ENCODE measurements at regions not wholly inside any gene's neighbourhood (a gene's known extent, or its start where the extent isn't known, plus 50 kb on each side); places are given as distances from the start of the nearest gene placed in this dataset.
"Not testable (repeated sequence)": the region's sequence is repeated elsewhere in the genome, so short reads cannot be mapped to it uniquely, and the experiment has no call there.

DNA sequence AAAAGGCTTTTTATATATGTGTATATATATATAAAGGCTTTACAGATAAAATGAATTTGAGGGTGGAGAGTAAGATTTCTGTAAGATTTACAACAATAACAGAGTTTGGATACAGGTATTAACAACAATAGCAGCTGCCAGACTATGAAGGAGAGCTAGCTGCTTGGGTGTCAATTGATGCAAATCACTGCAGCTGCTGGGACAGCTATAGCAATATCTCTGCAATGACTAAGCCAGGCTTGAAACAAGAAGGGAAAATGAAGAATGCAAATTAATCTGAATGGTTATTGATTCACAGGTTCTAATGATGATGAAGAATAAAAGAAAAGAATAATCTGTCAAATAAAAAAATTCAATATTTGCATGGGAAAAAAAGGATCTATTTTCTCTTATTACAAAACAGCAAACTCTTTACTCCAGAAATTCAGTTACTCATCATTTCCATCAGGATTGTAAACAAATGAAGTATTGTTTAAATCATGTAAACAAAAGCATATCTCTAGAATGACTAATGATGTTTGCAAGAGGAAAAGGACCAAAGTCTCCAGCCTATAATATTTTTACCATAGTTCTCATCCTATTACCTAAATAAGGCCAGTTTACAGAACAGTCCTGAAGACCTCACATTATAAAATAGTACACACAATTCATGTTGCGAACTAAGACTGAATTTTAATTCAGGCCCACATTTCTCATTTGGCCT is 219.0 kb downstream of the HTR1A start:
- no peak overlapping the region for H3K27ac ChIP-seq
- TF ChIP-seq, protein P1, sequence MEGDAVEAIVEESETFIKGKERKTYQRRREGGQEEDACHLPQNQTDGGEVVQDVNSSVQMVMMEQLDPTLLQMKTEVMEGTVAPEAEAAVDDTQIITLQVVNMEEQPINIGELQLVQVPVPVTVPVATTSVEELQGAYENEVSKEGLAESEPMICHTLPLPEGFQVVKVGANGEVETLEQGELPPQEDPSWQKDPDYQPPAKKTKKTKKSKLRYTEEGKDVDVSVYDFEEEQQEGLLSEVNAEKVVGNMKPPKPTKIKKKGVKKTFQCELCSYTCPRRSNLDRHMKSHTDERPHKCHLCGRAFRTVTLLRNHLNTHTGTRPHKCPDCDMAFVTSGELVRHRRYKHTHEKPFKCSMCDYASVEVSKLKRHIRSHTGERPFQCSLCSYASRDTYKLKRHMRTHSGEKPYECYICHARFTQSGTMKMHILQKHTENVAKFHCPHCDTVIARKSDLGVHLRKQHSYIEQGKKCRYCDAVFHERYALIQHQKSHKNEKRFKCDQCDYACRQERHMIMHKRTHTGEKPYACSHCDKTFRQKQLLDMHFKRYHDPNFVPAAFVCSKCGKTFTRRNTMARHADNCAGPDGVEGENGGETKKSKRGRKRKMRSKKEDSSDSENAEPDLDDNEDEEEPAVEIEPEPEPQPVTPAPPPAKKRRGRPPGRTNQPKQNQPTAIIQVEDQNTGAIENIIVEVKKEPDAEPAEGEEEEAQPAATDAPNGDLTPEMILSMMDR (IDR thresholded peaks at IDR 0.05), result no peak
- no peak for TF ChIP-seq ZFX (IDR thresholded peaks at IDR 0.05; ENCODE audit: borderline replicate concordance)

DNA sequence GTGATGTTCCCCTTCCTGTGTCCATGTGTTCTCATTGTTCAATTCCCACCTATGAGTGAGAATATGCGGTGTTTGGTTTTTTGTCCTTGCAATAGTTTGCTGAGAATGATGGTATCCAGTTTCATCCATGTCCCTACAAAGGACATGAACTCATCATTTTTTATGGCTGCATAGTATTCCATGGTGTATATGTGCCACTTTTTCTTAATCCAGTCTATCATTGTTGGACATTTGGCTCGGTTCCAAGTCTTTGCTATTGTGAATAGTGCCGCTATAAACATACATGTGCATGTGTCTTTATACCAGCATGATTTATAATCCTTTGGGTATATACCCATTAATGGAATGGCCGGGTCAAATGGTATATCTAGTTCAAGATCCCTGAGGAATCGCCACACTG is 229.4 kb downstream of the HTR1A start:
- not testable (repeated sequence) for H3K27ac ChIP-seq

DNA sequence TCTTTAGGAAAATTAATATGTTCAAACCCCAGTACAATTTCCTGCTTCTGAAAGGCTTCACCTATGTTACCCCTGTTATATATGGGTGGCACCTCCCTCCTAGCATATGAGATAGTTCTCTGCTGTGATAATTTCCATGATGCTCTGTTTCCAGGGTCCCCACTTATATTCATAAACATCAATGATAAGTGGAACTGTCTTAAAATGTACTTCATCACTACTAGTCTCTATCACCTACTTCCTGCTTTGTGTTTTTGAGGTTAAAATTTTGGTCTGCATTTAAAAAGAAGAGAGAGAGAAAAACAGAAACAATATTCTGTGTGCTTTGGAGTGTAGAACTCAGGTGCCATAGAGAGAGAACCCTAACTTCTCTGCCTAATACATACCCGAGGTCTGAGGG is 234.7 kb downstream of the HTR1A start:
- no peak for TF ChIP-seq ZFX (IDR thresholded peaks at IDR 0.05; ENCODE audit: borderline replicate concordance)
- TF ChIP-seq, protein P1 (IDR thresholded peaks at IDR 0.05), result no peak
- H3K27ac ChIP-seq, result no peak overlapping the region

DNA sequence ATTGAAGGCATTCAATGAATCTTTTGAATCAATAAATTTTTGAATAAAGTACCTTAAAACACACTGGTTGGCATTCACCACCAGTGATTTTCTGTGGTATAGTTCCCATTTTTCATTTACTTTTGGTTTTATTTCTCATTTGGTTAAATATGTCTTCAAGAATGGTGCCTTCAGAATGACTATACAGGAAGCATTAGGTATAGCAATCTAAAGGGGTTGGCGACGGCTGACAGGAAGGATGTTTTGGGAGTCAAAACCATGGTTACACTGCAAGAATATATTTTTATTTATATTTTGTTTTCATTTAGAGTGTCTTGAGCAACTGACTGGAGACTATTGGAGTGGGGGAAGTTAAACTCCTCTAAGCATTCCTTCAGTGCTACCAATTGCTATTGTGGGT is 235.7 kb downstream of the HTR1A start:
- TF ChIP-seq, protein P1 (IDR thresholded peaks at IDR 0.05), result no peak
- TF ChIP-seq ZFX (IDR thresholded peaks at IDR 0.05; ENCODE audit: borderline replicate concordance), result no peak
- H3K27ac ChIP-seq, result no peak overlapping the region

DNA sequence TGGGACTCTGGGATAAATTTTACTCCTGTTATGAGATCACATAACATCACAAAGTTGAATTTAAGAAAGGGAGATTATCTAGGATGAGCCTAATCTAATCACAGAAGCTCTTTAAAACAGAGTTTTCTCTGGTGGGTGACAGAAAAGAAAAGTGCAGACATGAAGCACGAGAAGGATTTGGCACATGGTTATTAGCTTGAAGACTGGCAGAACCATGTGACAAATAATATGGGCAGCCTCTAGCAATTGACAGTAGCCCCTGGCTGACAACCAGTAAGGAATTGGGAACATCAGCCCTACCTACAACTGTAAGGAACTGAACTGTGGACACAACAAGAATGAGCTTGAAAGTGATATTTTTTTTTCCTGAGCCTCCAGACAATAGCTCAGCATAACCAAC is 243.1 kb downstream of the HTR1A start:
- H3K27ac ChIP-seq, result no peak overlapping the region
- TF ChIP-seq, protein P1 (IDR thresholded peaks at IDR 0.05), result no peak

DNA sequence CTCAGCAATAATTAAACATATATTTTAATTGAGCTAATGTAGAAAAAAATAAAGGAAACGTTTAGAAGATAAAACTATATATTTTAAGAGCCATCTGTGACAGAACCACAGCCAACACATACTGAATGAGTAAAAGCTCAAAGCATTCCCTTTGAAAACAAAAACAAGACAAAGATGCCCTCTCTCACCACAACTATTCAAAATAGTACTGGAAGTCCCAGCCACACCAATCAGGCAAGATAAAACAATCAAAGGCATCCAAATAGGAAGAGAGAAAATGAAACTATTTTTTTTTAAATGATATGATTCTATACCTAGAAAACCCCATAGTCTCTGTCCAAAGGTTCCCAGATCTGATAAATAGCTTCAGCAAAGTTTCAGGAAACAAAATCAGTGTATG is 262.0 kb downstream of the HTR1A start:
- no peak overlapping the region for H3K27ac ChIP-seq

DNA sequence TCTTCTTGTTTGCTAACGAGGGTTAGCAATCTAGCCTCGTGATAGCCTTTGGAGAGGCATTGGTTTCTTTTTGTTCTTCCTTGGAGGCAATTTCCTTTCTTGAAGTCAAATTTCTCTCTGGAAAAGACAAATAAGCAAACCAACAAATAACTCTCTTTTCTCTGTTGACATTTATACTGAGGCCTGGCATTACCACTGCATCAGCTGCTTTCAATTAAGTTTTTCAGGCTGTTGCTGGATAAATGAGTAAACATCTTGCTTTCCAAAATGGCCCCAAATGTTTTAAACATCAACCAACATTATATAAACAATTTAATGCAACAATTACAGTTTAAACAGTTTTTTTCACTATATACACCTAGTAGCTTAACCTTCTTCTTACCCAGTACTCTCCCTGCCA is 264.4 kb downstream of the HTR1A start:
- no peak overlapping the region for H3K27ac ChIP-seq
- no peak for TF ChIP-seq ZFX (IDR thresholded peaks at IDR 0.05; ENCODE audit: borderline replicate concordance)
- TF ChIP-seq, protein P1 (IDR thresholded peaks at IDR 0.05), result no peak

More for the DNA sequence above, 262.0 kb downstream of the HTR1A start:
- TF ChIP-seq, protein P1 (IDR thresholded peaks at IDR 0.05), result no peak
- no peak for TF ChIP-seq ZFX (IDR thresholded peaks at IDR 0.05; ENCODE audit: borderline replicate concordance)

DNA sequence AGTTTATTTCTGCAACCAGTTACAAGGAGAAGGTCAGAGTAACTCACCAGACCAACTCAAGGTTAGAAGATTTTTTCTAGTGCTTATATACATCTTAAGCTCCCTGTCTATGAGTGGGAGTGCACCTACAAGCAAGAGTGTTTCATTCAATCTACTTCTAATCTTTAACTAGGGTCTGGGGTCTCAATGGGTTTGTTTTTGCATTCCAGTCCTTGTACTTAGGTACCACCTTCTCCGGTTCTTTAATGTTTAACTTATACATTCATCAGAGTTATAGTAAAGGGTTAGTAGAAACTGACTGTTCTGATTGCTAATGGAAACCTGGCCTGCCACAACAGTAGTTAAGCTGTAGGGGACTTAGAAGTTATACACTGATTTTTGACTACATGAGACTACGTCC is 271.7 kb downstream of the HTR1A start:
- H3K27ac ChIP-seq, result no peak overlapping the region
- TF ChIP-seq ZFX (IDR thresholded peaks at IDR 0.05; ENCODE audit: borderline replicate concordance), result no peak
- TF ChIP-seq, protein P1 (IDR thresholded peaks at IDR 0.05), result no peak

All from 22Rv1 (cell line).